ENCODE measurements at regions not wholly inside any gene's neighbourhood (a gene's known extent, or its start where the extent isn't known, plus 50 kb on each side); places are given as distances from the start of the nearest gene placed in this dataset.

DNA sequence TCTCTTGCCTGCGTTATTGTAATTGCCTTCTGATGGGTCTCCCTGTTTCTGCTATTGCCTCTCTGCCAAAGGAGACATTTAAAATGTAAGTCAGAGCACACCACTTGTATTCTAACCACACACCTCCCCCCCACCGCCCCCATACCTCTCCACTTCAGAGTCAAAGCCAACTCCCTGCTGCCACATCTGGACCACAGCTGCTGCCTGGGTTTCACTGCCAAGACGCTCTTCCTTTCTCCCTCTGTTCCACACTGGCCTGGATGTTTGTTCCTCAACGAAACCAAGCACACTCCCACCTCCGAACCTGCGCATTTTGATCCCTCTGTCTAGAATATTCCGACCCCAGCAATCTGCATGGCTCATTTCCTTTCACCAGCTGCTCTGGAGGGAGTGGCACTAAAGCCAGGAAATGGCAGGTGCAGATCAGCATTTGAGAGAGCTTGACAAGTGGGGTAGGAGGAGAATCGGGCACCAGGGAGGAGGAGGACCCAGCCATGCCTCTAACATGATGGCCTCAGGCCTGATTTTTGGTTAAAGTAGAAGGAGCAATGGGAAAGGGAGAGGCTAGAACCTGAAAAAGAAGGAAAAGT, 92.4 kb upstream of the HS3ST2 start:
- TF ChIP-seq, protein P1, sequence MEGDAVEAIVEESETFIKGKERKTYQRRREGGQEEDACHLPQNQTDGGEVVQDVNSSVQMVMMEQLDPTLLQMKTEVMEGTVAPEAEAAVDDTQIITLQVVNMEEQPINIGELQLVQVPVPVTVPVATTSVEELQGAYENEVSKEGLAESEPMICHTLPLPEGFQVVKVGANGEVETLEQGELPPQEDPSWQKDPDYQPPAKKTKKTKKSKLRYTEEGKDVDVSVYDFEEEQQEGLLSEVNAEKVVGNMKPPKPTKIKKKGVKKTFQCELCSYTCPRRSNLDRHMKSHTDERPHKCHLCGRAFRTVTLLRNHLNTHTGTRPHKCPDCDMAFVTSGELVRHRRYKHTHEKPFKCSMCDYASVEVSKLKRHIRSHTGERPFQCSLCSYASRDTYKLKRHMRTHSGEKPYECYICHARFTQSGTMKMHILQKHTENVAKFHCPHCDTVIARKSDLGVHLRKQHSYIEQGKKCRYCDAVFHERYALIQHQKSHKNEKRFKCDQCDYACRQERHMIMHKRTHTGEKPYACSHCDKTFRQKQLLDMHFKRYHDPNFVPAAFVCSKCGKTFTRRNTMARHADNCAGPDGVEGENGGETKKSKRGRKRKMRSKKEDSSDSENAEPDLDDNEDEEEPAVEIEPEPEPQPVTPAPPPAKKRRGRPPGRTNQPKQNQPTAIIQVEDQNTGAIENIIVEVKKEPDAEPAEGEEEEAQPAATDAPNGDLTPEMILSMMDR (IDR thresholded peaks at IDR 0.05), result no peak
- TF ChIP-seq POLR2A (IDR thresholded peaks at IDR 0.05), result no peak

All from testis (tissue), 2 donors.